Body of pancreas (tissue), 4 donors: ENCODE measurements at regions not wholly inside any gene's neighbourhood (a gene's known extent, or its start where the extent isn't known, plus 50 kb on each side); places are given as distances from the start of the nearest gene placed in this dataset.

Source experiments
- ATAC-seq: fragments of 150-250 bp; one replicate; pipeline ENCODE4 v1.9.1; 2016
- DNase-seq, 4 donors: peaks; one replicate each; pipeline ENCODE4 v3.0.0-alpha.2; 2019
- H3K27ac ChIP-seq, 4 donors: fragments of 200-600 bp; sonication (generic); 1 replicate in 3 of 4; 2 replicates in 1 of 4; pipeline versions ENCODE4 v1.5.1 to v1.6.1; 2016 to 2019; ENCODE audit warnings: mild to moderate bottlenecking in 1 of 4, mixed read lengths in 1 of 4, moderate library complexity in 1 of 4
- H3K27me3 ChIP-seq, 2 donors: fragments of 200-600 bp; sonication (generic); one replicate each; pipeline ENCODE4 v1.6.0; 2016; ENCODE audit warnings: mild to moderate bottlenecking in 1 of 2
- H3K36me3 ChIP-seq, 2 donors: fragments of 200-600 bp; sonication (generic); replicated peaks in 1 of 2; 2 replicates each; pipeline ENCODE4 v1.5.1; 2016; ENCODE audit warnings: low read depth in 2 of 2; ENCODE audit not compliant: insufficient read depth in 1 of 2
- H3K4me1 ChIP-seq: fragments of 200-600 bp; sonication (generic); one replicate; pipeline ENCODE4 v1.6.0; 2016
- H3K4me3 ChIP-seq, 2 donors: fragments of 200-600 bp; sonication (generic); 1 replicate in 1 of 2; 2 replicates in 1 of 2; pipeline ENCODE4 v1.5.1; 2016 to 2019
- H3K9me3 ChIP-seq, 3 donors: fragments of 200-600 bp; sonication (generic); 1 replicate in 2 of 3; 2 replicates in 1 of 3; pipeline ENCODE4 v1.5.1; 2016
- CTCF ChIP-seq, 7 experiments: fragments of 450-650 bp in 4 of 7; fragments of 200-600 bp in 3 of 7; sonication (generic) in 3 of 7; IDR thresholded peaks; one replicate each; pipeline ENCODE4 v1.5.1; 2016 to 2019; ENCODE audit warnings: antibody characterized with exemption in 7 of 7
- POLR2A ChIP-seq, 3 donors: fragments of 450-650 bp; IDR thresholded peaks; one replicate each; pipeline ENCODE4 v1.6.1; 2016; ENCODE audit warnings: antibody characterized with exemption in 3 of 3, mild to moderate bottlenecking in 2 of 3
- whole genome bisulfite sequencing, 2 donors: methylation state at CpG; one replicate each; pipeline ENCODE4 v1.1.5; 2017; 5-methylcytosine and 5-hydroxymethylcytosine counted together
- intact Hi-C: fragments of 100-400 bp; cut with DNase I; formaldehyde crosslinking; loops from one replicate; pipeline ENCODE4 v1.15.1; 2023

GRCh38 chr5:4901305-4901811 is 238.8 kb upstream of the ADAMTS16 start:
- ATAC-seq (no peak), DNase-seq (no peak)
- TF ChIP-seq CTCF (IDR thresholded peaks at IDR 0.05) (no peak), POLR2A (IDR thresholded peaks at IDR 0.05) (no peak)
- 65 to 67% methylated on average over 15 of the region's 15 CpGs for WGBS, 2 donors
- Histone ChIP-seq H3K27ac (no peak overlapping the region), H3K36me3 (no peaks in the 10 kb centered on the region), H3K9me3 (no peaks in the 10 kb centered on the region), H3K27me3 (no peaks in the 10 kb centered on the region), H3K4me3 (no peak overlapping the region), H3K4me1 (no peaks in the 10 kb centered on the region)
- intact Hi-C loops, result no loop called here

GRCh38 chr5:4901924-4902323 is 238.2 kb upstream of the ADAMTS16 start:
- WGBS, 2 donors, result 54 to 61% methylated on average over 5 of the region's 5 CpGs
- ATAC-seq, result no peak
- Histone ChIP-seq H3K27me3 (no peaks in the 10 kb centered on the region), H3K27ac (no peak overlapping the region), H3K4me1 (no peaks in the 10 kb centered on the region), H3K36me3 (no peaks in the 10 kb centered on the region), H3K4me3 (no peak overlapping the region), H3K9me3 (no peaks in the 10 kb centered on the region)
- intact Hi-C loops, result no loop called here
- no peak for DNase-seq
- TF ChIP-seq POLR2A (IDR thresholded peaks at IDR 0.05) (no peak), CTCF (IDR thresholded peaks at IDR 0.05) (no peak)

- no peaks in the 10 kb centered on the region for H3K27me3 ChIP-seq
- peak in 3 of 4 donors; percentile 18 to 36 (median 33) for DNase-seq
These were observed 234.2 kb upstream of the ADAMTS16 start for GRCh38 chr5:4905674-4906520.

GRCh38 chr5:4906786-4907185 is 233.3 kb upstream of the ADAMTS16 start:
- no peak for TF ChIP-seq POLR2A (IDR thresholded peaks at IDR 0.05)
- TF ChIP-seq CTCF (IDR thresholded peaks at IDR 0.05), result no peak
- H3K36me3 ChIP-seq, result no peaks in the 10 kb centered on the region
- no peaks in the 10 kb centered on the region for H3K9me3 ChIP-seq
- H3K4me3 ChIP-seq, result no peak overlapping the region
- DNase-seq, result no peak
- WGBS, 2 donors, result 60 to 63% methylated on average over 1 of the region's 1 CpG
- H3K27me3 ChIP-seq, result no peaks in the 10 kb centered on the region
- intact Hi-C loops, result no loop called here
- H3K4me1 ChIP-seq, result no peaks in the 10 kb centered on the region
- no peak for ATAC-seq
- no peak overlapping the region for H3K27ac ChIP-seq

More at GRCh38 chr5:4905674-4906520, 234.2 kb upstream of the ADAMTS16 start:
- 61 to 64% methylated on average over 19 of the region's 19 CpGs for WGBS, 2 donors
- intact Hi-C loops, result no loop called here
- H3K27ac ChIP-seq, result no peak overlapping the region
- no peaks in the 10 kb centered on the region for H3K4me1 ChIP-seq
- H3K9me3 ChIP-seq, result no peaks in the 10 kb centered on the region
- H3K36me3 ChIP-seq, result no peaks in the 10 kb centered on the region
- ATAC-seq, result peak; percentile 47
- TF ChIP-seq POLR2A (IDR thresholded peaks at IDR 0.05), result no peak
- no peak for TF ChIP-seq CTCF (IDR thresholded peaks at IDR 0.05)
- H3K4me3 ChIP-seq, result no peak overlapping the region
